B cell (primary cell): ENCODE measurements at regions not wholly inside any gene's neighbourhood (a gene's known extent, or its start where the extent isn't known, plus 50 kb on each side); places are given as distances from the start of the nearest gene placed in this dataset.
"Not testable (repeated sequence)": the region's sequence is repeated elsewhere in the genome, so short reads cannot be mapped to it uniquely, and the experiment has no call there.

ENCODE experiments used
- ATAC-seq: fragments of 200-7000 bp; cut with Tn5 transposase; one replicate; pipeline ENCODE4 v1.10.0; 2021; ENCODE audit warnings: low read depth, mild to moderate bottlenecking, moderate number of reproducible peaks, moderate library complexity
- CTCF ChIA-PET: fragments of 350-600 bp; sonication (Branson Sonifier 250); formaldehyde crosslinking; loops from one replicate; lab custom pipeline; 2021; ENCODE audit warnings: antibody characterized with exemption, inconsistent platforms; lab: Charles Lee
- POLR2A ChIA-PET: fragments of 350-600 bp; sonication (Branson Sonifier 250); formaldehyde crosslinking; loops from one replicate; lab custom pipeline; 2021; ENCODE audit warnings: antibody characterized with exemption; lab: Charles Lee
- DNase-seq: peaks from one replicate; pipeline ENCODE4 v3.0.0; 2013
- H2AFZ ChIP-seq: 2 replicates; pipeline ENCODE4 v1.6.1; 2012; ENCODE audit warnings: mild to moderate bottlenecking, low read depth, low read length; ENCODE audit not compliant: insufficient read depth, poor library complexity, severe bottlenecking
- H3K27ac ChIP-seq, 2 donors: 1 replicate in 1 of 2; 2 replicates in 1 of 2; pipeline ENCODE4 v1.5.1; 2012 to 2013; ENCODE audit warnings: low read length in 2 of 2, mild to moderate bottlenecking in 2 of 2, moderate library complexity in 1 of 2
- H3K27me3 ChIP-seq, 4 experiments: fragments of 200-600 bp in 1 of 4; sonication (generic) in 1 of 4; replicated peaks in 1 of 4; 1 replicate in 2 of 4; 2 replicates in 2 of 4; pipeline versions ENCODE4 v1.6.1 to v1.7.0; 2013 to 2016; ENCODE audit warnings: low read length in 3 of 4, mild to moderate bottlenecking in 2 of 4, mixed read lengths in 1 of 4, moderate library complexity in 1 of 4; ENCODE audit not compliant: insufficient read depth in 4 of 4, control insufficient read depth in 3 of 4; ENCODE audit errors: control extremely low read depth in 1 of 4
- H3K36me3 ChIP-seq, 2 experiments: replicated peaks in 1 of 2; 1 replicate in 1 of 2; 2 replicates in 1 of 2; pipeline versions ENCODE4 v1.6.1 to v1.7.1; 2013; ENCODE audit warnings: low read length in 1 of 2; ENCODE audit not compliant: insufficient read depth in 2 of 2, control insufficient read depth in 1 of 2; ENCODE audit errors: control extremely low read depth in 1 of 2, extremely low read depth in 1 of 2
- H3K4me1 ChIP-seq, 2 donors: fragments of 200-600 bp in 1 of 2; sonication (generic) in 1 of 2; 1 replicate in 1 of 2; 2 replicates in 1 of 2; pipeline versions ENCODE4 v1.5.1 to v1.6.1; 2013 to 2017; ENCODE audit warnings: low read length in 2 of 2; ENCODE audit not compliant: control insufficient read depth in 2 of 2, insufficient read depth in 2 of 2
- H3K4me2 ChIP-seq: replicated peaks from 2 replicates; pipeline ENCODE3; 2012; ENCODE audit warnings: mild to moderate bottlenecking, low read depth, low read length; ENCODE audit not compliant: poor library complexity, severe bottlenecking
- H3K4me3 ChIP-seq, 5 experiments: fragments of 200-600 bp in 1 of 5; sonication (generic) in 1 of 5; 1 replicate in 3 of 5; 2 replicates in 2 of 5; pipeline versions ENCODE4 v1.5.1 to v1.7.0; 2011 to 2016; ENCODE audit warnings: low read length in 4 of 5, mild to moderate bottlenecking in 4 of 5, low read depth in 2 of 5, control low read depth in 1 of 5, moderate library complexity in 1 of 5; ENCODE audit not compliant: insufficient read depth in 1 of 5; ENCODE audit errors: control extremely low read depth in 1 of 5, extremely low read depth in 1 of 5
- H3K79me2 ChIP-seq: fragments of 200-600 bp; sonication (generic); one replicate; pipeline ENCODE4 v1.6.0; 2016; ENCODE audit warnings: low read length; ENCODE audit not compliant: control insufficient read depth, insufficient read depth
- H3K9ac ChIP-seq: fragments of 200-600 bp; sonication (generic); 2 replicates; pipeline ENCODE4 v1.6.1; 2017; ENCODE audit warnings: mild to moderate bottlenecking, low read length, moderate library complexity
- H3K9me3 ChIP-seq, 3 donors: one replicate each; pipeline versions ENCODE4 v1.6.1 to v1.7.1; 2013; ENCODE audit warnings: low read length in 2 of 3; ENCODE audit not compliant: control insufficient read depth in 2 of 3, insufficient read depth in 1 of 3; ENCODE audit errors: control extremely low read depth in 1 of 3
- H4K20me1 ChIP-seq: 2 replicates; pipeline ENCODE4 v1.6.0; 2012; ENCODE audit warnings: mild to moderate bottlenecking, low read length; ENCODE audit not compliant: insufficient read depth, control insufficient read depth, poor library complexity, severe bottlenecking
- H3K27ac Mint-ChIP-seq: one replicate; pipeline ENCODE4 v1.8.0; 2021; ENCODE audit warnings: mixed read lengths
- H3K27me3 Mint-ChIP-seq: one replicate; pipeline ENCODE4 v1.8.0; 2021; ENCODE audit warnings: mixed read lengths
- H3K4me1 Mint-ChIP-seq: one replicate; pipeline ENCODE4 v1.8.0; 2021; ENCODE audit warnings: mixed read lengths
- H3K4me3 Mint-ChIP-seq: one replicate; pipeline ENCODE4 v1.8.0; 2021; ENCODE audit warnings: mixed read lengths
- H3K9me3 Mint-ChIP-seq: one replicate; pipeline ENCODE4 v1.8.0; 2022; ENCODE audit warnings: mixed read lengths; ENCODE audit not compliant: insufficient read depth
- EZH2 ChIP-seq: IDR thresholded peaks from 2 replicates; pipeline ENCODE4 v1.6.1; 2012; ENCODE audit warnings: borderline replicate concordance, low read depth, mild to moderate bottlenecking, moderate library complexity, low read length; ENCODE audit not compliant: insufficient read depth, poor library complexity, severe bottlenecking
- WGBS: methylation state at CpG from one replicate; pipeline ENCODE4 v1.1.5; 2013; ENCODE audit warnings: missing lambda C conversion rate; ENCODE audit not compliant: insufficient coverage; 5-methylcytosine and 5-hydroxymethylcytosine counted together
- intact Hi-C: fragments of 100-400 bp; cut with micrococcal nuclease; formaldehyde crosslinking; loops from one replicate; pipeline ENCODE4 v1.10.0; 2022
- TF ChIP-seq, protein P1 (sequence below): fragments of 200-600 bp; IDR thresholded peaks from one replicate; pipeline ENCODE4 v1.8.0; 2022; ENCODE audit warnings: antibody characterized with exemption, mild to moderate bottlenecking

DNA sequence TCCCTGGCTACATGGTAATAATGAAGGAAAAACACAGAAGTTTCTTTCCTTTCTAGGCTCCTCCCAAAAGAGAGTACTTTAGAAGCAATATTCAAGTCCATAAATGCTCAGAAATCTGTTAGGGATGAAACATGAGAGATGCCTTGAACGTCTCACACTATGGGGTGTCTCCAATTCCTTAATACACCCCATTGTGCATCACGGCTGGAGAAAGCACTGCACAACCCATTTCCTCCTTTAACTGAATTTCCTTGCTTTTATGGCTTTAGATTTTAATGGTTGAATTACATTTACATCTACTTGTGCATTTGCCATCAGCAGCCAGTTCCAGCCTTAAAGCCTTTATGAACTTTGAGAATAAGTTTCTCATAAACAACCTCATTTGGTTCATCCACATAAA, 498.9 kb upstream of the PTBP2 start:
- POLR2A ChIA-PET, result no interaction called here
- no peaks in the 10 kb centered on the region for H3K4me1 ChIP-seq
- no peak overlapping the region for H3K27ac ChIP-seq
- H3K4me3 Mint-ChIP-seq, result no peak overlapping the region
- intact Hi-C loops, result no loop called here
- no peak for TF ChIP-seq EZH2
- TF ChIP-seq, protein P1, sequence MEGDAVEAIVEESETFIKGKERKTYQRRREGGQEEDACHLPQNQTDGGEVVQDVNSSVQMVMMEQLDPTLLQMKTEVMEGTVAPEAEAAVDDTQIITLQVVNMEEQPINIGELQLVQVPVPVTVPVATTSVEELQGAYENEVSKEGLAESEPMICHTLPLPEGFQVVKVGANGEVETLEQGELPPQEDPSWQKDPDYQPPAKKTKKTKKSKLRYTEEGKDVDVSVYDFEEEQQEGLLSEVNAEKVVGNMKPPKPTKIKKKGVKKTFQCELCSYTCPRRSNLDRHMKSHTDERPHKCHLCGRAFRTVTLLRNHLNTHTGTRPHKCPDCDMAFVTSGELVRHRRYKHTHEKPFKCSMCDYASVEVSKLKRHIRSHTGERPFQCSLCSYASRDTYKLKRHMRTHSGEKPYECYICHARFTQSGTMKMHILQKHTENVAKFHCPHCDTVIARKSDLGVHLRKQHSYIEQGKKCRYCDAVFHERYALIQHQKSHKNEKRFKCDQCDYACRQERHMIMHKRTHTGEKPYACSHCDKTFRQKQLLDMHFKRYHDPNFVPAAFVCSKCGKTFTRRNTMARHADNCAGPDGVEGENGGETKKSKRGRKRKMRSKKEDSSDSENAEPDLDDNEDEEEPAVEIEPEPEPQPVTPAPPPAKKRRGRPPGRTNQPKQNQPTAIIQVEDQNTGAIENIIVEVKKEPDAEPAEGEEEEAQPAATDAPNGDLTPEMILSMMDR, result no peak
- H3K27ac Mint-ChIP-seq, result no peak overlapping the region
- H3K4me2 ChIP-seq, result no peak overlapping the region
- no CpG with 5 or more reads among the region's 2 CpGs for whole genome bisulfite sequencing
- no peaks in the 10 kb centered on the region for H4K20me1 ChIP-seq
- no peaks in the 10 kb centered on the region for H3K36me3 ChIP-seq
- peaks cover under 1% of the 10 kb centered on the region for H3K9me3 Mint-ChIP-seq
- H3K4me1 Mint-ChIP-seq, result no peaks in the 10 kb centered on the region
- H2AFZ ChIP-seq, result no peak overlapping the region
- no peaks in the 10 kb centered on the region for H3K27me3 ChIP-seq
- DNase-seq, result no peak
- H3K9ac ChIP-seq, result no peak overlapping the region
- H3K79me2 ChIP-seq, result no peaks in the 10 kb centered on the region
- no peaks in the 10 kb centered on the region for H3K27me3 Mint-ChIP-seq
- ATAC-seq, result no peak
- no peak overlapping the region for H3K4me3 ChIP-seq
- H3K9me3 ChIP-seq, result peaks cover 0 to 3% (median 1%) of the 10 kb centered on the region in 3 donors
- CTCF ChIA-PET, result no interaction called here

DNA sequence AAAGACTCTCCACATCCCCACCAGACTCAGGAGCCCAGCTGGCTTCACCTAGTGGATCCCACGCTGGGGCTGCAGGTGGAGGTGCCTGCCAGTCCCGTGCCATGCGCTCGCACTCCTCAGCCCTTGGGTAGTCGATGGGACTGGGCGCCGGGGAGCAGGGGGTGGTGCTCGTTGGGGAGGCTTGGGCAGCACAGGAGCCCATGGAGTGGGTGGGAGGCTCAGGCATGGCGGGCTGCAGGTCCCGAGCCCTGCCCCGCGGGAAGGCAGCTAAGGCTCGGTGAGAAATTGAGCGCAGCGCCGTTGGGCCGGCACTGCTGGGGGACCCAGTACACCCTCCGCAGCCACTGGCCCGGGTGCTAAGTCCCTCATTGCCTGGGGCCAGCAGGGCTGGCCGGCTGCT, 497.4 kb upstream of the PTBP2 start:
- CTCF ChIA-PET, H3K4me1 ChIP-seq, POLR2A ChIA-PET, DNase-seq, H2AFZ ChIP-seq, ATAC-seq, H3K79me2 ChIP-seq, H3K27ac ChIP-seq, H4K20me1 ChIP-seq, H3K9ac ChIP-seq, H3K36me3 ChIP-seq, H3K27me3 Mint-ChIP-seq, H3K4me3 ChIP-seq, H3K27me3 ChIP-seq, H3K27ac Mint-ChIP-seq, H3K4me3 Mint-ChIP-seq, H3K9me3 Mint-ChIP-seq, intact Hi-C loops, H3K9me3 ChIP-seq, H3K4me1 Mint-ChIP-seq, H3K4me2 ChIP-seq: not testable (repeated sequence)
- 96% methylated on average over 19 of the region's 20 CpGs for WGBS
